Type B pancreatic cell (in vitro differentiated cells): ENCODE measurements at regions not wholly inside any gene's neighbourhood (a gene's known extent, or its start where the extent isn't known, plus 50 kb on each side); places are given as distances from the start of the nearest gene placed in this dataset.

Experiments
- DNase-seq: peaks from one replicate; pipeline ENCODE4 v3.0.0; 2021; ENCODE audit warnings: mixed read lengths; ENCODE audit not compliant: unreplicated experiment; ENCODE audit errors: extremely low spot score
- H3K27ac Mint-ChIP-seq: 2 replicates; pipeline ENCODE4 v1.8.0; 2021; ENCODE audit warnings: mild to moderate bottlenecking, mixed read lengths
- H3K27me3 Mint-ChIP-seq: 2 replicates; pipeline ENCODE4 v1.8.0; 2021; ENCODE audit warnings: mixed read lengths
- H3K36me3 Mint-ChIP-seq: 2 replicates; pipeline ENCODE4 v1.8.0; 2021; ENCODE audit warnings: mixed read lengths
- H3K4me1 Mint-ChIP-seq: one replicate; pipeline ENCODE4 v1.8.0; 2021; ENCODE audit warnings: mixed read lengths; ENCODE audit not compliant: unreplicated experiment
- H3K4me3 Mint-ChIP-seq: 2 replicates; pipeline ENCODE4 v1.8.0; 2021; ENCODE audit warnings: mild to moderate bottlenecking, mixed read lengths
- H3K9me3 Mint-ChIP-seq: 2 replicates; pipeline ENCODE4 v1.8.0; 2021; ENCODE audit warnings: mixed read lengths
- CTCF ChIP-seq: fragments of 200-600 bp; sonication (generic); conservative IDR thresholded peaks from 2 replicates; pipeline ENCODE4 v1.5.0; 2021; ENCODE audit warnings: antibody characterized with exemption, mild to moderate bottlenecking

GRCh38 chr13:74633734-74634133 is 499.5 kb upstream of the KLF12 start:
- H3K4me1 Mint-ChIP-seq = no peaks in the 10 kb centered on the region
- no peak overlapping the region for H3K27ac Mint-ChIP-seq
- no peaks in the 10 kb centered on the region for H3K27me3 Mint-ChIP-seq
- H3K9me3 Mint-ChIP-seq = peaks cover 8% of the 10 kb centered on the region
- no peak overlapping the region for H3K4me3 Mint-ChIP-seq
- TF ChIP-seq CTCF = no peak
- no peaks in the 10 kb centered on the region for H3K36me3 Mint-ChIP-seq
- no peak for DNase-seq

- Mint-ChIP-seq H3K27me3 (no peaks in the 10 kb centered on the region), H3K9me3 (peaks cover 8% of the 10 kb centered on the region), H3K4me1 (no peaks in the 10 kb centered on the region), H3K27ac (no peak overlapping the region), H3K4me3 (no peak overlapping the region), H3K36me3 (no peaks in the 10 kb centered on the region)
- TF ChIP-seq CTCF = no peak
- DNase-seq = no peak
Observed at GRCh38 chr13:74629985-74630384, 495.8 kb upstream of the KLF12 start.

GRCh38 chr13:74625541-74625940 is 491.3 kb upstream of the KLF12 start:
- H3K9me3 Mint-ChIP-seq = peaks cover 10% of the 10 kb centered on the region
- no peak for TF ChIP-seq CTCF
- H3K27me3 Mint-ChIP-seq = no peaks in the 10 kb centered on the region
- no peak for DNase-seq
- no peaks in the 10 kb centered on the region for H3K4me1 Mint-ChIP-seq
- no peak overlapping the region for H3K4me3 Mint-ChIP-seq
- H3K36me3 Mint-ChIP-seq = no peaks in the 10 kb centered on the region
- no peak overlapping the region for H3K27ac Mint-ChIP-seq

- H3K36me3 Mint-ChIP-seq = no peaks in the 10 kb centered on the region
- no peaks in the 10 kb centered on the region for H3K27me3 Mint-ChIP-seq
Observed at GRCh38 chr13:74623761-74624160, 489.6 kb upstream of the KLF12 start.

GRCh38 chr13:74622284-74622683 is 488.1 kb upstream of the KLF12 start:
- Mint-ChIP-seq H3K27me3 (no peaks in the 10 kb centered on the region), H3K9me3 (peaks cover 5% of the 10 kb centered on the region), H3K4me3 (no peak overlapping the region), H3K36me3 (no peaks in the 10 kb centered on the region), H3K27ac (no peak overlapping the region), H3K4me1 (no peaks in the 10 kb centered on the region)
- DNase-seq = no peak
- no peak for TF ChIP-seq CTCF

More at GRCh38 chr13:74623761-74624160, 489.6 kb upstream of the KLF12 start:
- peaks cover 5% of the 10 kb centered on the region for H3K9me3 Mint-ChIP-seq
- no peak for DNase-seq
- no peak overlapping the region for H3K27ac Mint-ChIP-seq
- no peaks in the 10 kb centered on the region for H3K4me1 Mint-ChIP-seq
- no peak overlapping the region for H3K4me3 Mint-ChIP-seq
- TF ChIP-seq CTCF = no peak

GRCh38 chr13:74620711-74621110 is 486.5 kb upstream of the KLF12 start:
- no peak for TF ChIP-seq CTCF
- H3K9me3 Mint-ChIP-seq = peaks cover 5% of the 10 kb centered on the region
- no peaks in the 10 kb centered on the region for H3K27me3 Mint-ChIP-seq
- H3K4me3 Mint-ChIP-seq = no peak overlapping the region
- no peaks in the 10 kb centered on the region for H3K36me3 Mint-ChIP-seq
- no peaks in the 10 kb centered on the region for H3K4me1 Mint-ChIP-seq
- no peak overlapping the region for H3K27ac Mint-ChIP-seq
- DNase-seq = no peak
